ENCODE measurements at regions not wholly inside any gene's neighbourhood (a gene's known extent, or its start where the extent isn't known, plus 50 kb on each side); places are given as distances from the start of the nearest gene placed in this dataset.

DNA sequence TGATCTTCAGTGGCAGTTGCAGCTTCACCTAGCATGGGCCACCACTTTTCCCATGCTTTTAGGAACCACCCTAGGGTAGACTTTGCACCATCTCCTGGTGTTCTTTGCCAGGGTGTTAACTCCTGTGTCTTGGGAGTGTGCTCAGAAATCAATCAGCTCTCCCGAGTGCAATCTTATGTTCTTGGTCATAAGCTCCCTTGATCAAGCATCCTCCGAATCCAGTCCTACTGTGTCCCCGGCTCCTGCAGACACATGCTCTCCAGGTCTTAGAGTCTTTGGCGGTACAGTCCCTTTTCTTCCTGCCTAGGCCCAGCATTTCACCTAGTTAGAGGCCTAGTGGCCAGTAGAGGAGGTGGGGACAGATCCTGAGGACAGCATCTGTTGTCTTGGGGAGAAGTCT is 74.7 kb upstream of the SYN2 start:
- Histone ChIP-seq H3K9me3 (ENCODE audit: control insufficient read depth, insufficient read depth, low read length) (no peaks in the 10 kb centered on the region), H3K27ac (ENCODE audit: low read length) (no peak overlapping the region), H3K4me3 (ENCODE audit: low read length) (no peak overlapping the region), H3K4me1 (ENCODE audit: control insufficient read depth, insufficient read depth, low read length) (no peaks in the 10 kb centered on the region), H3K36me3 (ENCODE audit: control insufficient read depth, insufficient read depth, low read length) (no peaks in the 10 kb centered on the region), H3K27me3 (ENCODE audit: control insufficient read depth, insufficient read depth, low read length) (no peaks in the 10 kb centered on the region)
- no peaks in the 10 kb centered on the region for H3K9me3 Mint-ChIP-seq
- DNase-seq (no peak), ATAC-seq (no peak)
- no peaks in the 10 kb centered on the region for H3K36me3 Mint-ChIP-seq
- 93% methylated on average over 4 of the region's 4 CpGs for WGBS (ENCODE audit: insufficient coverage)
- intact Hi-C loops (cut with micrococcal nuclease): no loop called here
- TF ChIP-seq, protein P1, sequence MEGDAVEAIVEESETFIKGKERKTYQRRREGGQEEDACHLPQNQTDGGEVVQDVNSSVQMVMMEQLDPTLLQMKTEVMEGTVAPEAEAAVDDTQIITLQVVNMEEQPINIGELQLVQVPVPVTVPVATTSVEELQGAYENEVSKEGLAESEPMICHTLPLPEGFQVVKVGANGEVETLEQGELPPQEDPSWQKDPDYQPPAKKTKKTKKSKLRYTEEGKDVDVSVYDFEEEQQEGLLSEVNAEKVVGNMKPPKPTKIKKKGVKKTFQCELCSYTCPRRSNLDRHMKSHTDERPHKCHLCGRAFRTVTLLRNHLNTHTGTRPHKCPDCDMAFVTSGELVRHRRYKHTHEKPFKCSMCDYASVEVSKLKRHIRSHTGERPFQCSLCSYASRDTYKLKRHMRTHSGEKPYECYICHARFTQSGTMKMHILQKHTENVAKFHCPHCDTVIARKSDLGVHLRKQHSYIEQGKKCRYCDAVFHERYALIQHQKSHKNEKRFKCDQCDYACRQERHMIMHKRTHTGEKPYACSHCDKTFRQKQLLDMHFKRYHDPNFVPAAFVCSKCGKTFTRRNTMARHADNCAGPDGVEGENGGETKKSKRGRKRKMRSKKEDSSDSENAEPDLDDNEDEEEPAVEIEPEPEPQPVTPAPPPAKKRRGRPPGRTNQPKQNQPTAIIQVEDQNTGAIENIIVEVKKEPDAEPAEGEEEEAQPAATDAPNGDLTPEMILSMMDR (IDR thresholded peaks at IDR 0.05): no peak
- no peaks in the 10 kb centered on the region for H3K4me1 Mint-ChIP-seq
- H3K4me3 Mint-ChIP-seq: no peak overlapping the region
- peaks cover 0 to 6% of the 10 kb centered on the region in 2 donors for H3K27me3 Mint-ChIP-seq (ENCODE audit: low read depth in 2 of 2)
- H3K27ac Mint-ChIP-seq: no peak overlapping the region

DNA sequence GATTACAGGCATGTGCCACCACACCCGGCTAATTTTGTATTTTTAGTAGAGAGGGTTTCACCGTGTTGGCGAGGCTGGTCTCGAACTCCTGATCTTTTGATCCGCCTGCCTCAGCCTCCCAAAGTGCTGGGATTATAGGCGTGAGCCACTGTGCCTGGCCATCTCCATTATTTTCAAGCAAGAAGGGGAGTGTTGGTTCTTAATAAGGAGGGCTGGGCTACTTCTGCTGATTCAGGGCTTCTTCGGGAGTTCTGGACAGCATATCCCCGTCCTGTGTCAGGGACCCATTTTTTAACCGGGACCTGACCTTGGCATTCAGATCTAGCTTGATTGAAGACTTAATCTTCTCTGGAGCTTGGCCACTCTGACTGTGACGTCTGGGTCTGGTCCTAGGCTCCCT is 74.1 kb upstream of the SYN2 start:
- no peaks in the 10 kb centered on the region for H3K4me1 Mint-ChIP-seq

DNA sequence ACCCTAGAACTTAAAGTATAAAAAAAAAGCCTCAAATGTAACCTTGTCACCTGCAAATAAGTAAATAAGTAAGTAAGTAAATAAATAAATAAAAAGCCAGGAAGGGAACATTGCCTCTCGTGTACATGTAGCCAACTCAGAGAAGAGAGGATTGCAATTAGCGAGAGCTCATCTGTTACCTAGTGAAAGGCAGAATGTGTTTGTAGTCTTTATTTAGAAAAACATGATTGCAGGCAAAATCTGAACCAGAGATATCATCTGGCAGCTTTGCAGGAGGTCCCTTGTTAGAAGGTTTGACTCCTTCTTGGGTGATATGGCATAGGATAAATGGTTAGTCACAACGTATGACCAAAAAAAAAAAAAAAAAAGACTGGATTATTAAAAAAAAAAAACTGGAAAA is 71.6 kb upstream of the SYN2 start:
- no peaks in the 10 kb centered on the region for H3K27me3 ChIP-seq (ENCODE audit: control insufficient read depth, insufficient read depth, low read length)
- H3K4me1 ChIP-seq (ENCODE audit: control insufficient read depth, insufficient read depth, low read length): no peaks in the 10 kb centered on the region
- intact Hi-C loops (cut with micrococcal nuclease): no loop called here
- no peaks in the 10 kb centered on the region for H3K27me3 Mint-ChIP-seq (ENCODE audit: low read depth in 2 of 2)
- WGBS (ENCODE audit: insufficient coverage): 88% methylated on average over 3 of the region's 3 CpGs
- no peak overlapping the region for H3K27ac Mint-ChIP-seq
- ATAC-seq (no peak), DNase-seq (no peak)
- H3K36me3 ChIP-seq (ENCODE audit: control insufficient read depth, insufficient read depth, low read length): no peaks in the 10 kb centered on the region
- H3K9me3 Mint-ChIP-seq: no peaks in the 10 kb centered on the region
- H3K36me3 Mint-ChIP-seq: no peaks in the 10 kb centered on the region
- no peak overlapping the region for H3K4me3 Mint-ChIP-seq
- no peak overlapping the region for H3K27ac ChIP-seq (ENCODE audit: low read length)
- H3K4me3 ChIP-seq (ENCODE audit: low read length): no peak overlapping the region
- H3K4me1 Mint-ChIP-seq: no peaks in the 10 kb centered on the region
- TF ChIP-seq, protein P1 (IDR thresholded peaks at IDR 0.05): no peak
- no peaks in the 10 kb centered on the region for H3K9me3 ChIP-seq (ENCODE audit: control insufficient read depth, insufficient read depth, low read length)

More for the DNA sequence above, 74.1 kb upstream of the SYN2 start:
- no peak overlapping the region for H3K4me3 Mint-ChIP-seq
- Histone ChIP-seq H3K9me3 (ENCODE audit: control insufficient read depth, insufficient read depth, low read length) (no peaks in the 10 kb centered on the region), H3K27ac (ENCODE audit: low read length) (no peak overlapping the region), H3K4me3 (ENCODE audit: low read length) (no peak overlapping the region), H3K36me3 (ENCODE audit: control insufficient read depth, insufficient read depth, low read length) (no peaks in the 10 kb centered on the region), H3K27me3 (ENCODE audit: control insufficient read depth, insufficient read depth, low read length) (no peaks in the 10 kb centered on the region), H3K4me1 (ENCODE audit: control insufficient read depth, insufficient read depth, low read length) (no peaks in the 10 kb centered on the region)
- intact Hi-C loops (cut with micrococcal nuclease): no loop called here
- ATAC-seq: no peak
- 90% methylated on average over 10 of the region's 10 CpGs for WGBS (ENCODE audit: insufficient coverage)
- TF ChIP-seq, protein P1 (IDR thresholded peaks at IDR 0.05): no peak
- no peak overlapping the region for H3K27ac Mint-ChIP-seq
- peaks cover 0 to 6% of the 10 kb centered on the region in 2 donors for H3K27me3 Mint-ChIP-seq (ENCODE audit: low read depth in 2 of 2)
- no peaks in the 10 kb centered on the region for H3K36me3 Mint-ChIP-seq
- DNase-seq: no peak
- no peaks in the 10 kb centered on the region for H3K9me3 Mint-ChIP-seq

DNA sequence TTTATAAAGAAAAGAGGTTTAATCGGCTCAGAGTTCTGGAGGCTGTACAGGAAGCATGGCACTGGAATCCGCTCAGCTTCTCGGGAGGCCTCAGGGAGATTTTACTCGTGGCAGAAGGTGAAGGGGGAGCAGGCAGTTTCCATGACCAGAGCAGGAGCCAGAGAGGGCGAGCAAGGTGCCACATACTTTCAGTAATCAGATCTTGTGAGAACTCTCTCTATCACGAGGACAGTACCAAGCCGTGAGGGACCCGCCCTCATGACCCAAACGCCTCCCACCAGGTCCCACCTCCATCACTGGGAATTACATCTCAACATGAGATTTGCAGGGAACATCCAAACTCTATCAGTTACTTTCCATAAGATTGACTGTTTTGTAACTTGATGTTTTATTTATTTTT is 70.7 kb upstream of the SYN2 start:
- Mint-ChIP-seq H3K4me3 (no peak overlapping the region), H3K27me3 (ENCODE audit: low read depth in 2 of 2) (no peaks in the 10 kb centered on the region), H3K9me3 (no peaks in the 10 kb centered on the region), H3K36me3 (no peaks in the 10 kb centered on the region), H3K4me1 (no peaks in the 10 kb centered on the region), H3K27ac (no peak overlapping the region)
- Histone ChIP-seq H3K9me3 (ENCODE audit: control insufficient read depth, insufficient read depth, low read length) (no peaks in the 10 kb centered on the region), H3K4me1 (ENCODE audit: control insufficient read depth, insufficient read depth, low read length) (no peaks in the 10 kb centered on the region), H3K27me3 (ENCODE audit: control insufficient read depth, insufficient read depth, low read length) (no peaks in the 10 kb centered on the region), H3K4me3 (ENCODE audit: low read length) (no peak overlapping the region), H3K27ac (ENCODE audit: low read length) (no peak overlapping the region), H3K36me3 (ENCODE audit: control insufficient read depth, insufficient read depth, low read length) (no peaks in the 10 kb centered on the region)
- DNase-seq (no peak), ATAC-seq (no peak)
- intact Hi-C loops (cut with micrococcal nuclease): no loop called here
- 85% methylated on average over 9 of the region's 9 CpGs for WGBS (ENCODE audit: insufficient coverage)
- TF ChIP-seq, protein P1 (IDR thresholded peaks at IDR 0.05): no peak

Measured in natural killer cell (primary cell).